CD4-positive, alpha-beta T cell (primary cell): ENCODE measurements at regions not wholly inside any gene's neighbourhood (a gene's known extent, or its start where the extent isn't known, plus 50 kb on each side); places are given as distances from the start of the nearest gene placed in this dataset.

Experiments used
- ATAC-seq: fragments of 200-7000 bp; cut with Tn5 transposase; one replicate; pipeline ENCODE4 v1.10.0; 2022; ENCODE audit warnings: mild to moderate bottlenecking; ENCODE audit not compliant: poor library complexity
- CTCF ChIA-PET: fragments of 350-600 bp; sonication (Branson Sonifier 250); formaldehyde crosslinking; loops from one replicate; lab custom pipeline; 2021; ENCODE audit warnings: antibody characterized with exemption, inconsistent platforms; lab: Charles Lee
- POLR2A ChIA-PET: fragments of 350-600 bp; sonication (Branson Sonifier 250); formaldehyde crosslinking; loops from one replicate; lab custom pipeline; 2021; ENCODE audit warnings: antibody characterized with exemption, inconsistent platforms; lab: Charles Lee
- DNase-seq, 14 experiments: peaks; one replicate each; pipeline ENCODE4 v3.0.0-alpha.2; 2013 to 2020; ENCODE audit warnings: mixed read lengths in 2 of 14
- H3K27ac ChIP-seq, 2 donors: one replicate each; pipeline versions ENCODE4 v1.5.1 to v1.7.0; 2013; ENCODE audit warnings: low read length in 2 of 2, low read depth in 1 of 2, mild to moderate bottlenecking in 1 of 2
- H3K27me3 ChIP-seq, 2 experiments: 1 replicate in 1 of 2; 2 replicates in 1 of 2; pipeline versions ENCODE4 v1.6.1 to v1.7.0; 2013; ENCODE audit warnings: low read length in 2 of 2, control low read depth in 1 of 2, mild to moderate bottlenecking in 1 of 2, moderate library complexity in 1 of 2; ENCODE audit not compliant: insufficient read depth in 2 of 2, control insufficient read depth in 1 of 2
- H3K36me3 ChIP-seq: one replicate; pipeline ENCODE4 v1.6.1; 2013; ENCODE audit warnings: low read length, control low read depth; ENCODE audit not compliant: insufficient read depth
- H3K4me1 ChIP-seq: one replicate; pipeline ENCODE4 v1.6.1; 2013; ENCODE audit warnings: low read length, control low read depth; ENCODE audit not compliant: insufficient read depth
- H3K4me3 ChIP-seq: one replicate; pipeline ENCODE4 v1.5.1; 2013; ENCODE audit warnings: mild to moderate bottlenecking, low read length, moderate library complexity
- H3K9me3 ChIP-seq, 2 experiments: 1 replicate in 1 of 2; 2 replicates in 1 of 2; pipeline versions ENCODE4 v1.6.1 to v1.7.0; 2013; ENCODE audit warnings: low read length in 2 of 2, mild to moderate bottlenecking in 2 of 2, control low read depth in 1 of 2, moderate library complexity in 1 of 2; ENCODE audit not compliant: control insufficient read depth in 1 of 2, insufficient read depth in 1 of 2
- H3K27ac Mint-ChIP-seq: one replicate; pipeline ENCODE4 v1.8.0; 2020; ENCODE audit warnings: mixed read lengths
- H3K27me3 Mint-ChIP-seq: one replicate; pipeline ENCODE4 v1.8.0; 2021; ENCODE audit warnings: mixed read lengths
- H3K36me3 Mint-ChIP-seq: one replicate; pipeline ENCODE4 v1.8.0; 2021; ENCODE audit warnings: low read depth, mixed read lengths
- H3K4me1 Mint-ChIP-seq: one replicate; pipeline ENCODE4 v1.8.0; 2021; ENCODE audit warnings: low read depth, mixed read lengths
- H3K4me3 Mint-ChIP-seq: one replicate; pipeline ENCODE4 v1.8.0; 2020; ENCODE audit warnings: mild to moderate bottlenecking, mixed read lengths
- H3K9me3 Mint-ChIP-seq: one replicate; pipeline ENCODE4 v1.8.0; 2020; ENCODE audit warnings: mixed read lengths
- CTCF ChIP-seq: fragments of 200-600 bp; IDR thresholded peaks from one replicate; pipeline ENCODE4 v1.8.0; 2022; ENCODE audit warnings: antibody characterized with exemption, mild to moderate bottlenecking
- intact Hi-C, 2 experiments: fragments of 100-400 bp; cut with DNase I in 1 of 2; cut with micrococcal nuclease in 1 of 2; formaldehyde crosslinking; loops; one replicate each; pipeline versions ENCODE4 v1.15.1 to v1.9.0; 2023 to 2025; cut with DNase I, micrococcal nuclease

- Histone ChIP-seq H3K27ac (no peak overlapping the region), H3K27me3 (no peaks in the 10 kb centered on the region), H3K36me3 (no peaks in the 10 kb centered on the region), H3K9me3 (no peaks in the 10 kb centered on the region), H3K4me3 (no peak overlapping the region), H3K4me1 (no peaks in the 10 kb centered on the region)
- Mint-ChIP-seq H3K36me3 (no peaks in the 10 kb centered on the region), H3K4me1 (no peaks in the 10 kb centered on the region), H3K27me3 (no peaks in the 10 kb centered on the region), H3K27ac (no peak overlapping the region), H3K9me3 (no peaks in the 10 kb centered on the region), H3K4me3 (no peak overlapping the region)
- TF ChIP-seq CTCF: no peak
- ChIA-PET POLR2A (interaction anchor here (0.7 kb wide), 1 partner anchor 393 kb away, joined by 3 read pairs; no protein-coding TSS in a partner anchor), CTCF (no interaction called here)
- intact Hi-C loops: no loop called here
- no peak for DNase-seq
- no peak for ATAC-seq
These were observed 267.1 kb upstream of the SGK1 start for GRCh38 chr6:134584847-134585516.

- Mint-ChIP-seq H3K27ac (no peak overlapping the region), H3K36me3 (no peaks in the 10 kb centered on the region), H3K9me3 (peaks cover 2% of the 10 kb centered on the region), H3K4me3 (no peak overlapping the region), H3K27me3 (no peaks in the 10 kb centered on the region), H3K4me1 (no peaks in the 10 kb centered on the region)
- intact Hi-C loops: no loop called here
- no peak for DNase-seq
- H3K27me3 ChIP-seq: no peaks in the 10 kb centered on the region
- H3K27ac ChIP-seq: no peak overlapping the region
- H3K9me3 ChIP-seq: no peaks in the 10 kb centered on the region
- H3K4me1 ChIP-seq: no peaks in the 10 kb centered on the region
- no peaks in the 10 kb centered on the region for H3K36me3 ChIP-seq
- ChIA-PET POLR2A (no interaction called here), CTCF (interaction anchor here (0.9 kb wide), 1 partner anchor 11 kb away, joined by 3 read pairs; no protein-coding TSS in a partner anchor)
- TF ChIP-seq CTCF: no peak
- ATAC-seq: no peak
- no peak overlapping the region for H3K4me3 ChIP-seq
These were observed 260.1 kb upstream of the SGK1 start for GRCh38 chr6:134577998-134578397.

- no peak for DNase-seq
- Mint-ChIP-seq H3K27me3 (no peaks in the 10 kb centered on the region), H3K27ac (no peak overlapping the region), H3K9me3 (peaks cover 2% of the 10 kb centered on the region), H3K36me3 (no peaks in the 10 kb centered on the region), H3K4me1 (peaks cover 2% of the 10 kb centered on the region), H3K4me3 (no peak overlapping the region)
- no peak overlapping the region for H3K4me3 ChIP-seq
- H3K36me3 ChIP-seq: no peaks in the 10 kb centered on the region
- intact Hi-C loops: no loop called here
- H3K27me3 ChIP-seq: no peaks in the 10 kb centered on the region
- ATAC-seq: no peak
- no peak for TF ChIP-seq CTCF
- H3K9me3 ChIP-seq: no peaks in the 10 kb centered on the region
- H3K4me1 ChIP-seq: no peaks in the 10 kb centered on the region
- ChIA-PET CTCF (no interaction called here), POLR2A (no interaction called here)
- H3K27ac ChIP-seq: no peak overlapping the region
These were observed 257.3 kb upstream of the SGK1 start for GRCh38 chr6:134575221-134575620.
